Endothelial cell of umbilical vein (primary cell): ENCODE measurements at regions not wholly inside any gene's neighbourhood (a gene's known extent, or its start where the extent isn't known, plus 50 kb on each side); places are given as distances from the start of the nearest gene placed in this dataset.
A peak's percentile ranks its signal among the peaks of the same experiment; 100 is the strongest.

ENCODE experiments used
- BruUV-seq: library from RNA; stranded (reverse); fragments of 400-500 nt; replicated peaks from 2 replicates; lab custom pipeline; 2021; lab: Mats Ljungman, UMichigan
- CTCF ChIA-PET: fragments of 300-600, 350-600 bp; sonication (Branson Sonifier 250); formaldehyde crosslinking; loops from one replicate; lab custom pipeline; 2021; ENCODE audit warnings: antibody characterized with exemption, inconsistent platforms; lab: Charles Lee
- POLR2A ChIA-PET: fragments of 300-600, 350-600 bp; sonication (Branson Sonifier 250); formaldehyde crosslinking; loops from one replicate; lab custom pipeline; 2021; ENCODE audit warnings: antibody characterized with exemption, inconsistent platforms; lab: Charles Lee
- DNase-seq: peaks from one replicate; pipeline ENCODE4 v3.0.0-alpha.2; 2011; ENCODE audit warnings: low read depth, low spot score
- FAIRE-seq: peaks from 2 replicates; lab custom pipeline; 2011; peaks lifted over from hg19 to GRCh38; lab: Jason Lieb, UNC
- H2AFZ ChIP-seq: 2 replicates; pipeline ENCODE4 v1.6.0; 2012; ENCODE audit warnings: low read depth, low read length, control low read depth, inconsistent platforms
- H3K27ac ChIP-seq: 2 replicates; pipeline ENCODE4 v1.5.1; 2011; ENCODE audit warnings: low read depth, mild to moderate bottlenecking, control low read depth, low read length, moderate library complexity; ENCODE audit not compliant: insufficient read depth
- H3K27me3 ChIP-seq, 2 experiments: 2 replicates each; pipeline versions ENCODE4 v1.6.0 to v1.6.1; 2011; ENCODE audit warnings: low read length in 2 of 2, mixed read lengths in 1 of 2; ENCODE audit not compliant: control insufficient read depth in 2 of 2, insufficient read depth in 2 of 2
- H3K36me3 ChIP-seq, 2 experiments: 2 replicates in 1 of 2; 3 replicates in 1 of 2; pipeline ENCODE4 v1.5.1; 2011; ENCODE audit warnings: low read length in 2 of 2, mild to moderate bottlenecking in 1 of 2, moderate library complexity in 1 of 2; ENCODE audit not compliant: control insufficient read depth in 2 of 2, insufficient read depth in 2 of 2; ENCODE audit errors: extremely low read depth in 1 of 2
- H3K4me1 ChIP-seq: 3 replicates; pipeline ENCODE4 v1.5.1; 2011; ENCODE audit warnings: mild to moderate bottlenecking, low read length; ENCODE audit not compliant: control insufficient read depth, insufficient read depth; ENCODE audit errors: extremely low read depth
- H3K4me2 ChIP-seq: 2 replicates; pipeline ENCODE4 v1.6.1; 2011; ENCODE audit warnings: low read length, control low read depth, mixed read lengths; ENCODE audit not compliant: insufficient read depth
- H3K4me3 ChIP-seq, 3 experiments: fragments of 200-600 bp in 1 of 3; sonication (generic), shearing (Covaris generic) in 1 of 3; replicated peaks in 1 of 3; 2 replicates each; pipeline ENCODE4 v1.5.1; 2011 to 2016; ENCODE audit warnings: control low read depth in 3 of 3, low read length in 3 of 3, mild to moderate bottlenecking in 2 of 3, inconsistent platforms in 1 of 3, low read depth in 1 of 3, moderate library complexity in 1 of 3; ENCODE audit not compliant: insufficient read depth in 1 of 3
- H3K79me2 ChIP-seq: 2 replicates; pipeline ENCODE4 v1.6.0; 2012; ENCODE audit warnings: low read length, inconsistent platforms; ENCODE audit not compliant: control insufficient read depth, insufficient read depth
- H3K9ac ChIP-seq: replicated peaks from 2 replicates; pipeline ENCODE3; 2011; ENCODE audit warnings: low read length, control low read depth; ENCODE audit not compliant: insufficient read depth; ENCODE audit errors: extremely low read depth
- H3K9me1 ChIP-seq: replicated peaks from 3 replicates; pipeline ENCODE4 v1.6.0; 2011; ENCODE audit warnings: mild to moderate bottlenecking, low read length; ENCODE audit not compliant: control insufficient read depth, insufficient read depth; ENCODE audit errors: extremely low read depth
- H3K9me3 ChIP-seq: replicated peaks from 2 replicates; pipeline ENCODE4 v1.5.1; 2012; ENCODE audit warnings: low read length, inconsistent platforms; ENCODE audit not compliant: control insufficient read depth, insufficient read depth
- H4K20me1 ChIP-seq: replicated peaks from 2 replicates; pipeline ENCODE3; 2011; ENCODE audit warnings: mild to moderate bottlenecking, low read length; ENCODE audit not compliant: control insufficient read depth, insufficient read depth; ENCODE audit errors: extremely low read depth
- CTCF ChIP-seq, 2 donors: IDR thresholded peaks; 1 replicate in 1 of 2; 2 replicates in 1 of 2; pipeline ENCODE4 v1.5.1; 2011; ENCODE audit warnings: low read length in 2 of 2, mild to moderate bottlenecking in 2 of 2, moderate library complexity in 2 of 2, control low read depth in 1 of 2, inconsistent platforms in 1 of 2, low read depth in 1 of 2; ENCODE audit not compliant: insufficient read depth in 1 of 2; ENCODE audit errors: extremely low read depth in 1 of 2
- EZH2 ChIP-seq: IDR thresholded peaks from 2 replicates; pipeline ENCODE4 v1.6.1; 2012; ENCODE audit warnings: borderline replicate concordance, low read depth, mild to moderate bottlenecking, moderate library complexity, low read length, inconsistent platforms; ENCODE audit not compliant: severe bottlenecking
- FOS ChIP-seq: IDR thresholded peaks from 2 replicates; pipeline ENCODE4 v1.6.1; 2011; ENCODE audit warnings: mild to moderate bottlenecking, low read length, moderate library complexity, borderline replicate concordance; ENCODE audit not compliant: insufficient read depth
- GATA2 ChIP-seq: IDR thresholded peaks from 2 replicates; pipeline ENCODE4 v1.7.0; 2011; ENCODE audit warnings: low read depth, mild to moderate bottlenecking, moderate library complexity, mixed read lengths, low read length; ENCODE audit not compliant: insufficient read length, insufficient read depth
- JUN ChIP-seq: IDR thresholded peaks from 2 replicates; pipeline ENCODE4 v1.6.1; 2011; ENCODE audit warnings: borderline replicate concordance, low read depth; ENCODE audit not compliant: insufficient read length, insufficient read depth
- MAX ChIP-seq: IDR thresholded peaks from 2 replicates; pipeline ENCODE4 v1.6.1; 2011; ENCODE audit not compliant: insufficient read depth, insufficient read length
- MYC ChIP-seq: IDR thresholded peaks from one replicate; pipeline ENCODE4 v1.6.1; 2011; ENCODE audit warnings: mild to moderate bottlenecking, low read depth, low read length
- POLR2A ChIP-seq: IDR thresholded peaks from 2 replicates; pipeline ENCODE4 v1.6.1; 2012; ENCODE audit warnings: low read depth, mild to moderate bottlenecking, control low read depth, low read length
- POLR2AphosphoS5 ChIP-seq: IDR thresholded peaks from 2 replicates; pipeline ENCODE4 v1.6.1; 2012; ENCODE audit warnings: low read depth, mild to moderate bottlenecking, control low read depth, low read length, moderate library complexity; ENCODE audit not compliant: insufficient read depth
- dilution Hi-C: fragments of 300-500 bp; cut with MboI; formaldehyde crosslinking; loops from one replicate; pipeline ENCODE4 v1.15.0; 2019; ENCODE audit warnings: low sequenced_read_pairs; ENCODE audit not compliant: extremely low pct_ligation_motif_present
- intact Hi-C: fragments of 100-400 bp; cut with micrococcal nuclease; formaldehyde crosslinking; loops from one replicate; pipeline ENCODE4 v1.10.0; 2022

- intact Hi-C loops (no loop called here), dilution Hi-C loops (no loop called here)
- peak; percentile 12 for FAIRE-seq
- Histone ChIP-seq H3K9me1 (no peaks in the 10 kb centered on the region), H3K9ac (no peak overlapping the region), H3K79me2 (no peaks in the 10 kb centered on the region), H4K20me1 (no peaks in the 10 kb centered on the region), H3K4me2 (no peak overlapping the region), H3K4me3 (no peak overlapping the region), H3K36me3 (no peaks in the 10 kb centered on the region), H3K27me3 (no peaks in the 10 kb centered on the region), H3K9me3 (no peaks in the 10 kb centered on the region), H3K4me1 (no peaks in the 10 kb centered on the region), H2AFZ (no peak overlapping the region), H3K27ac (no peak overlapping the region)
- DNase-seq: no peak
- TF ChIP-seq MYC (no peak), CTCF (IDR thresholded peaks at IDR 0.05; ENCODE audit: extremely low read depth in 1 of 2, insufficient read depth in 1 of 2, low read depth in 1 of 2, low read length in 2 of 2) (no peak), POLR2A (no peak)
- no TSS peak for BruUV-seq
- ChIA-PET CTCF (no interaction called here), POLR2A (no interaction called here)
Observed at GRCh38 chr1:234668577-234668955, 58.6 kb upstream of the IRF2BP2 start.

- ChIA-PET POLR2A (no interaction called here), CTCF (no interaction called here)
- Histone ChIP-seq H3K9me1 (no peaks in the 10 kb centered on the region), H3K4me2 (no peak overlapping the region), H3K9ac (no peak overlapping the region), H3K4me1 (no peaks in the 10 kb centered on the region), H4K20me1 (no peaks in the 10 kb centered on the region), H3K27me3 (no peaks in the 10 kb centered on the region), H3K9me3 (no peaks in the 10 kb centered on the region), H3K4me3 (no peak overlapping the region), H3K36me3 (no peaks in the 10 kb centered on the region), H3K27ac (no peak overlapping the region), H3K79me2 (no peaks in the 10 kb centered on the region), H2AFZ (no peak overlapping the region)
- FAIRE-seq: no peak
- BruUV-seq: no TSS peak
- intact Hi-C loops: no loop called here
- no peak for DNase-seq
- dilution Hi-C loops: no loop called here
- TF ChIP-seq MYC: no peak
- no peak for TF ChIP-seq POLR2A
- TF ChIP-seq FOS: no peak
- no peak for TF ChIP-seq EZH2
- no peak for TF ChIP-seq MAX
- no peak for TF ChIP-seq POLR2AphosphoS5
- TF ChIP-seq CTCF (IDR thresholded peaks at IDR 0.05; ENCODE audit: extremely low read depth in 1 of 2, insufficient read depth in 1 of 2, low read depth in 1 of 2, low read length in 2 of 2): no peak
- TF ChIP-seq JUN: no peak
- no peak for TF ChIP-seq GATA2
Observed at GRCh38 chr1:234667600-234668576, 57.9 kb upstream of the IRF2BP2 start.
